ENCODE measurements at regions not wholly inside any gene's neighbourhood (a gene's known extent, or its start where the extent isn't known, plus 50 kb on each side); places are given as distances from the start of the nearest gene placed in this dataset.

DNA sequence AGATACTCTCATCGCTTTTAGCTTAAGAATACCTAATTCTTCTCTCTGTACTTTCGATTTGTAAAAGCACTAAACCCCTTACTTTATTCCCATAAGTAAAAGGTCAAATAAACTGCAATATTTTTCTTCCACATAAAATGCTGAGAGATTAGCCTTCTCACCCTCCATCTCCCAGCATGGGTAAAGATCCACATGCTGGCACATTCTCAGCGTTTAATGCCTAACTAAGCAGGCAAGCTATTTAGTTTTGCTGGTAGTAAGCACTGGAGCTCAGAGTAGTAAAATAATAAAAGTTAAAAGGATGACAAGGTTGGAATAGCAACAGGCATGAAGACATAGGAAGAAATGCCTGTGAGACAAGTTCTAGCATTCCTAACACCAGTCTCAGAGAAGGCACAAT, 65.9 kb upstream of the NEBL start:
- no peak for DNase-seq (ENCODE audit: extremely low read depth, low read depth)
- TF ChIP-seq, protein P1, sequence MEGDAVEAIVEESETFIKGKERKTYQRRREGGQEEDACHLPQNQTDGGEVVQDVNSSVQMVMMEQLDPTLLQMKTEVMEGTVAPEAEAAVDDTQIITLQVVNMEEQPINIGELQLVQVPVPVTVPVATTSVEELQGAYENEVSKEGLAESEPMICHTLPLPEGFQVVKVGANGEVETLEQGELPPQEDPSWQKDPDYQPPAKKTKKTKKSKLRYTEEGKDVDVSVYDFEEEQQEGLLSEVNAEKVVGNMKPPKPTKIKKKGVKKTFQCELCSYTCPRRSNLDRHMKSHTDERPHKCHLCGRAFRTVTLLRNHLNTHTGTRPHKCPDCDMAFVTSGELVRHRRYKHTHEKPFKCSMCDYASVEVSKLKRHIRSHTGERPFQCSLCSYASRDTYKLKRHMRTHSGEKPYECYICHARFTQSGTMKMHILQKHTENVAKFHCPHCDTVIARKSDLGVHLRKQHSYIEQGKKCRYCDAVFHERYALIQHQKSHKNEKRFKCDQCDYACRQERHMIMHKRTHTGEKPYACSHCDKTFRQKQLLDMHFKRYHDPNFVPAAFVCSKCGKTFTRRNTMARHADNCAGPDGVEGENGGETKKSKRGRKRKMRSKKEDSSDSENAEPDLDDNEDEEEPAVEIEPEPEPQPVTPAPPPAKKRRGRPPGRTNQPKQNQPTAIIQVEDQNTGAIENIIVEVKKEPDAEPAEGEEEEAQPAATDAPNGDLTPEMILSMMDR (IDR thresholded peaks at IDR 0.05; ENCODE audit: low read depth, low read length, missing control alignments) = no peak
- no peak overlapping the region for H3K4me3 ChIP-seq (replicated peaks; ENCODE audit: low read depth, low read length)

DNA sequence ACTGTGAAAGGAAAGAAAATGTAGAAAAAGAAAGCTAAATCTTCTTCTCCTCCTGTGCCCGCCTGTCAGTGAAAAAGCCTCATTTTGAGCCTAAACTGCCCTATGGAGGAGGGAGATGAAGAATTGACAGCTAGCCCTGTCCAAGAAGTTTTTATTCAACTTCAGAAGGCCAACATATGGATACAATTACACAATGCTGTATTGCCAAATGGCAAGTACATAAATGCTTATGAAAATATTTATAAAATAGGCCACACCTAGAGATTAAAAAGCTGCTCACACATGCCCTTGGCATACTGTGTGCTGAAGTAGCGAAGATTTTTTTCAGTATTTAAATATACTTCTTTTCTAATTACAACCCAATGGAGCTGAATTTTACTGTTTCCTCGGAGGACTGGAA, 65.1 kb upstream of the NEBL start:
- H3K4me3 ChIP-seq (replicated peaks; ENCODE audit: low read depth, low read length) = no peak overlapping the region
- no peak for DNase-seq (ENCODE audit: extremely low read depth, low read depth)
- TF ChIP-seq, protein P1 (IDR thresholded peaks at IDR 0.05; ENCODE audit: low read depth, low read length, missing control alignments) = no peak

DNA sequence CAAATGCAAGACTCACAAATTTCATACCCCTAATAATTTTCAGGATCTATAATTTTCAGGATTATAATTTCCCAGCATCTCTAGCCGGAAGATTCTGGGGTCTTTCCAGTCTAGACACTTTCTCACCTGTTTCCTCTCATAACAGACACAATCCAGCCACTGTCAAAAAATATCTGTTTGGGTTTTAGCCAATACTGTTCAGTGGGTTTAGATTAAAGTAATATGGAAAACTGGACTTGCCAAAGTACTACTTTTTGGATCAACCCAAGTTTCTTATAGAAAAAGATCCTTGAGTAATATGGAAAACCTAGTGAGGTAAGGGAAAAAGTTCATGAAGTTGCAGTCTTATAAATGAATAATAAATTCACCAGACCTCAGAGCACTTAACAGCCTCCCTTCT, 62.1 kb upstream of the NEBL start:
- TF ChIP-seq, protein P1 (IDR thresholded peaks at IDR 0.05; ENCODE audit: low read depth, low read length, missing control alignments) = no peak
- no peak for DNase-seq (ENCODE audit: extremely low read depth, low read depth)
- H3K4me3 ChIP-seq (replicated peaks; ENCODE audit: low read depth, low read length) = no peak overlapping the region

DNA sequence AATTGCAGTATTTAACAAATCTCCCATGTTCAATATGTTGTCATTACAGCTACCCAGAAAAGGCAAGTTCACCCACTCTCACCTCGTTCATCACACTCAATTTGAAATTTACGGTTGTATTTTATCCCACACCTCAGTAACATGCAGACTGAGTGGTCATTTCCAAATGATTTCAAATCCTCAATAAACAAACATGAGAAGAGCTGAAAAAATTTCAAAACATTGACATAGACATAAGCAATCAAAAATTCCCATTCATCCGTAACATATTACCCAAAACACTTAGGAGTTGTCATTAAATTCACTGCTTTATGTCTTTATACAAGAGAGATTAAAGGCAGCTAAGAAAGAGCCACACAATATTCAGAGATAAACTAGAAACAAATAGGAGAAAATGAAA, 61.7 kb upstream of the NEBL start:
- no peak overlapping the region for H3K4me3 ChIP-seq (replicated peaks; ENCODE audit: low read depth, low read length)
- TF ChIP-seq, protein P1 (IDR thresholded peaks at IDR 0.05; ENCODE audit: low read depth, low read length, missing control alignments) = no peak
- DNase-seq (ENCODE audit: extremely low read depth, low read depth) = no peak

DNA sequence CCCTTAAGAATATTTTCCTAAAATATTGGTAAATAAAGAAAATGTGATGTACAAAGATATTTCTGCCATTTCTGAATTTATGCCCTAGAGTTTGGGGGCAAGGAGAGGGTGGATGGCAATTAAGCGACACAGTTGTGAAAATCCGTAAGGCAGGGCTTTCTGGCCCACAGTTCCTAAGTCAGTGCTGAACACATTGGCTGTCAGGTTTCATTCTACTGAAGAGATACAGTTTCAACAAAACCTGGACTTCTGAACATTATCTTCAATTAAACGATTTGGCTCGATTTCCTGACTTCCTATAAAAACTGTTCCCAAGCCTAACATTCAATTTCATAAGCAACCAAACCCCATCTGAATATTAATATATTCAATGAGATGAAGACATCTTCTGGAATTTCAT, 61.1 kb upstream of the NEBL start:
- DNase-seq (ENCODE audit: extremely low read depth, low read depth) = no peak
- H3K4me3 ChIP-seq (replicated peaks; ENCODE audit: low read depth, low read length) = no peak overlapping the region
- TF ChIP-seq, protein P1 (IDR thresholded peaks at IDR 0.05; ENCODE audit: low read depth, low read length, missing control alignments) = no peak

DNA sequence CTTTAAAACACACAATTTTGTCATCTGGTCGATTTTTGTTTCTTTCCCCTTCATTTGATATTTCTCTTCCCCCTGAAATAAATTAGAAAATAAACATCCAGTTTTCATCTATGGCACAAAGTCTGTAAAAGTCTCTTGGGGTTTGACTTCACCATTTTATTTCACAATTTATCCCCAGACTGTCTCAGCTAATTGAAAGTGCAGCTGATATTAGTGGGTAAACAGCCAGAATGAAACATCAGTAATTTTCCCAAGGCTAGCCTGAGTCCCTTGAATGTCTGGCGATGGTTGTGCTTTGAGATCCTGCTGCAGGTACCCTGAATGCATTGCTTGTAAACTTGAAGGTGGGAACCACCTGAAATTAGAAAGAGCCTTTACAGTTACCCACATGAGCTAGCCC, 60.6 kb upstream of the NEBL start:
- DNase-seq (ENCODE audit: extremely low read depth, low read depth) = no peak
- TF ChIP-seq, protein P1 (IDR thresholded peaks at IDR 0.05; ENCODE audit: low read depth, low read length, missing control alignments) = no peak
- no peak overlapping the region for H3K4me3 ChIP-seq (replicated peaks; ENCODE audit: low read depth, low read length)

DNA sequence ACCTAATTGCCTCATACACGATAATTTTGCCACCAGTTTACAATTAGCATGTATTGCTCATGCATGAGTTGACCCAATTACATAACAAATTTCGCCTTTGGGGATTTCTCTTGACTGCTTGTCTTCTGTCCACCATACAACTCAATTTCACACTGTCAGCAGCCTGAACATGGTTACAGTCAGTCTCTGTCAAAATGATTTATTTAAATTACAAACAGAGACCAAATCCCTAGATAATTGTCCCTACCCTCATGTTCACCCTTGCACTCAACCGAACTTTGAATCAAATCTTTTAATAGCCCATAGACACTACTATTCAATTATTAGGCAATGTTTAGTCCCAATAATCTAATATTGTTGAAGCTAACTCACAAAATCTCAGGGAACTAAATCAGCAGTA, 59.7 kb upstream of the NEBL start:
- no peak overlapping the region for H3K4me3 ChIP-seq (replicated peaks; ENCODE audit: low read depth, low read length)
- TF ChIP-seq, protein P1 (IDR thresholded peaks at IDR 0.05; ENCODE audit: low read depth, low read length, missing control alignments) = no peak
- DNase-seq (ENCODE audit: extremely low read depth, low read depth) = no peak

All from HFF-Myc (cell line).